GM23338 (cell line): ENCODE measurements at regions not wholly inside any gene's neighbourhood (a gene's known extent, or its start where the extent isn't known, plus 50 kb on each side); places are given as distances from the start of the nearest gene placed in this dataset.

Source experiments
- ATAC-seq: fragments of 200-7000 bp; cut with Tn5 transposase; 3 replicates; pipeline ENCODE4 v1.9.1; 2020
- DNase-seq: peaks from one replicate; pipeline ENCODE4 v3.0.0-alpha.2; 2015; ENCODE audit warnings: low spot score
- H2AFZ ChIP-seq: fragments of 200-600 bp; sonication (generic); 2 replicates; pipeline ENCODE4 v1.8.0; 2016; ENCODE audit warnings: antibody characterized with exemption, mild to moderate bottlenecking, moderate library complexity
- H3F3A ChIP-seq: fragments of 200-600 bp; sonication (generic); replicated peaks from 2 replicates; pipeline ENCODE4 v1.8.0; 2017; ENCODE audit warnings: antibody characterized with exemption, mixed run types, low read depth
- H3K27ac ChIP-seq: fragments of 200-600 bp; sonication (generic); 2 replicates; pipeline ENCODE4 v1.6.1; 2016; ENCODE audit warnings: low read depth
- H3K27me3 ChIP-seq: fragments of 200-600 bp; sonication (generic); 2 replicates; pipeline ENCODE4 v1.8.0; 2016; ENCODE audit warnings: mild to moderate bottlenecking, mixed run types, moderate library complexity; ENCODE audit not compliant: insufficient read depth
- H3K36me3 ChIP-seq: fragments of 200-600 bp; sonication (generic); 2 replicates; pipeline ENCODE4 v1.8.0; 2016; ENCODE audit warnings: mild to moderate bottlenecking; ENCODE audit not compliant: insufficient read depth
- H3K4me1 ChIP-seq: fragments of 200-600 bp; sonication (generic); 2 replicates; pipeline ENCODE4 v1.8.0; 2016; ENCODE audit warnings: mild to moderate bottlenecking, moderate library complexity; ENCODE audit not compliant: insufficient read depth
- H3K4me2 ChIP-seq: fragments of 200-600 bp; sonication (generic); 2 replicates; pipeline ENCODE4 v1.7.1; 2017; ENCODE audit warnings: mixed run types
- H3K4me3 ChIP-seq: fragments of 200-600 bp; sonication (generic); 2 replicates; pipeline ENCODE4 v1.6.1; 2016; ENCODE audit warnings: mixed run types
- H3K79me2 ChIP-seq: fragments of 200-600 bp; sonication (generic); replicated peaks from 2 replicates; pipeline ENCODE4 v1.8.0; 2017; ENCODE audit warnings: mild to moderate bottlenecking; ENCODE audit not compliant: insufficient read depth
- H3K9me2 ChIP-seq: fragments of 200-600 bp; sonication (generic); 2 replicates; pipeline ENCODE4 v1.8.0; 2017; ENCODE audit not compliant: insufficient read depth
- H4K20me1 ChIP-seq: fragments of 200-600 bp; sonication (generic); replicated peaks from 2 replicates; pipeline ENCODE4 v1.8.0; 2017; ENCODE audit warnings: mild to moderate bottlenecking; ENCODE audit not compliant: insufficient read depth
- H3K27ac Mint-ChIP-seq: 2 replicates; pipeline ENCODE4 v1.8.0; 2020; ENCODE audit warnings: inconsistent platforms, mild to moderate bottlenecking, moderate library complexity, mixed read lengths
- H3K27me3 Mint-ChIP-seq: 3 replicates; pipeline ENCODE4 v1.8.0; 2022; ENCODE audit warnings: low read depth, mild to moderate bottlenecking, moderate library complexity, mixed read lengths, inconsistent platforms; ENCODE audit not compliant: insufficient read depth, poor library complexity
- H3K36me3 Mint-ChIP-seq: 3 replicates; pipeline ENCODE4 v1.8.0; 2021; ENCODE audit warnings: low read depth, mild to moderate bottlenecking, inconsistent platforms, moderate library complexity, mixed read lengths
- H3K4me1 Mint-ChIP-seq: 3 replicates; pipeline ENCODE4 v1.8.0; 2020; ENCODE audit warnings: mild to moderate bottlenecking, inconsistent platforms, mixed read lengths
- H3K4me3 Mint-ChIP-seq: 3 replicates; pipeline ENCODE4 v1.8.0; 2021; ENCODE audit warnings: moderate library complexity, mild to moderate bottlenecking, inconsistent platforms, mixed read lengths
- H3K9me3 Mint-ChIP-seq: 3 replicates; pipeline ENCODE4 v1.8.0; 2020; ENCODE audit warnings: moderate library complexity, mild to moderate bottlenecking, inconsistent platforms, mixed read lengths
- CREB1 ChIP-seq: fragments of 250-450 bp; sonication (Bioruptor Pico); IDR thresholded peaks from 2 replicates; pipeline ENCODE4 v1.5.0; 2020; ENCODE audit warnings: low read depth, mild to moderate bottlenecking, moderate library complexity
- EZH2phosphoT487 ChIP-seq: fragments of 200-600 bp; sonication (generic); IDR thresholded peaks from one replicate; pipeline ENCODE4 v1.8.1; 2018; ENCODE audit warnings: antibody characterized with exemption; ENCODE audit not compliant: unreplicated experiment
- JUNB ChIP-seq: IDR thresholded peaks from one replicate; pipeline ENCODE4 v1.6.1; 2016; ENCODE audit warnings: antibody characterized with exemption; ENCODE audit not compliant: unreplicated experiment
- NANOG ChIP-seq: IDR thresholded peaks from 2 replicates; pipeline ENCODE4 v1.6.1; 2016; ENCODE audit warnings: antibody characterized with exemption, borderline replicate concordance
- STAT1 ChIP-seq: IDR thresholded peaks from one replicate; pipeline ENCODE4 v1.6.1; 2016; ENCODE audit warnings: antibody characterized with exemption; ENCODE audit not compliant: unreplicated experiment
- ZNF114 ChIP-seq: fragments of 250-450 bp; sonication (Bioruptor Pico); IDR thresholded peaks from 2 replicates; pipeline ENCODE4 v1.5.0; 2020; ENCODE audit warnings: mild to moderate bottlenecking, moderate library complexity
- TF ChIP-seq, protein P1 (sequence below), 2 experiments: fragments of 200-600 bp in 1 of 2; sonication (generic) in 1 of 2; conservative IDR thresholded peaks; 2 replicates each; pipeline versions ENCODE4 v1.5.1 to v1.6.1; 2016 to 2017; ENCODE audit warnings: antibody characterized with exemption in 2 of 2, low read depth in 2 of 2, mild to moderate bottlenecking in 2 of 2, moderate library complexity in 1 of 2

DNA sequence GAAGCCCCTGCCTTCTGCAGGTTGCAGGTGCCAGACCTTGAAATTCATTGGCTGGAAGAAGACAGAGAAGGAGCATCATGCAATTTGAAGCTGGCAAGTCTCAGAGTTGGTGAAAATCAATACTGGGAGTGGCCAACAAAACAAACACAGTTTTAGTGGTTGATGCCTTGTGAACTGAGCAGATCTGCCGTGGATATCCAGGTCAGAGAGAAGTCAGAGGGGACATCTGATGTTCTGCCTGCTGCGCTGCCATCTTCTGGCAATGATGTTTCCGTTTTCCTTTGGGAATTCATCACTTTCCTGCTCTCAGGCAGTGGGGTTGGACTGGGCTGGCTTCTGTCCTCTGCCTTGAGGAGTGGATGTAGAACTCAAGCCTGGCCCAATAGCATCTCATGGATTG lies 132.0 kb downstream of the RPS24 start:
- Histone ChIP-seq H3F3A (no peaks in the 10 kb centered on the region), H3K27ac (no peak overlapping the region), H3K4me1 (no peaks in the 10 kb centered on the region), H3K36me3 (no peaks in the 10 kb centered on the region), H3K27me3 (no peaks in the 10 kb centered on the region), H2AFZ (no peak overlapping the region), H3K9me2 (peaks cover 20% of the 10 kb centered on the region; the same call in 1 of the 2 replicates), H3K4me3 (no peak overlapping the region), H3K79me2 (no peaks in the 10 kb centered on the region), H4K20me1 (no peaks in the 10 kb centered on the region), H3K4me2 (no peak overlapping the region)
- TF ChIP-seq NANOG = no peak
- TF ChIP-seq, protein P1, sequence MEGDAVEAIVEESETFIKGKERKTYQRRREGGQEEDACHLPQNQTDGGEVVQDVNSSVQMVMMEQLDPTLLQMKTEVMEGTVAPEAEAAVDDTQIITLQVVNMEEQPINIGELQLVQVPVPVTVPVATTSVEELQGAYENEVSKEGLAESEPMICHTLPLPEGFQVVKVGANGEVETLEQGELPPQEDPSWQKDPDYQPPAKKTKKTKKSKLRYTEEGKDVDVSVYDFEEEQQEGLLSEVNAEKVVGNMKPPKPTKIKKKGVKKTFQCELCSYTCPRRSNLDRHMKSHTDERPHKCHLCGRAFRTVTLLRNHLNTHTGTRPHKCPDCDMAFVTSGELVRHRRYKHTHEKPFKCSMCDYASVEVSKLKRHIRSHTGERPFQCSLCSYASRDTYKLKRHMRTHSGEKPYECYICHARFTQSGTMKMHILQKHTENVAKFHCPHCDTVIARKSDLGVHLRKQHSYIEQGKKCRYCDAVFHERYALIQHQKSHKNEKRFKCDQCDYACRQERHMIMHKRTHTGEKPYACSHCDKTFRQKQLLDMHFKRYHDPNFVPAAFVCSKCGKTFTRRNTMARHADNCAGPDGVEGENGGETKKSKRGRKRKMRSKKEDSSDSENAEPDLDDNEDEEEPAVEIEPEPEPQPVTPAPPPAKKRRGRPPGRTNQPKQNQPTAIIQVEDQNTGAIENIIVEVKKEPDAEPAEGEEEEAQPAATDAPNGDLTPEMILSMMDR (conservative IDR thresholded peaks at IDR 0.05; ENCODE audit: low read depth in 2 of 2) = peak; percentile 47 to 84
- Mint-ChIP-seq H3K4me1 (no peaks in the 10 kb centered on the region), H3K9me3 (peaks cover 4% of the 10 kb centered on the region; the same call in 2 of the 3 replicates), H3K4me3 (no peak overlapping the region), H3K36me3 (peaks cover 3% of the 10 kb centered on the region; the same call in 1 of the 3 replicates), H3K27me3 (peaks cover 7% of the 10 kb centered on the region), H3K27ac (no peak overlapping the region)
- peak; percentile 57 for DNase-seq
- peak; percentile 85 for ATAC-seq

DNA sequence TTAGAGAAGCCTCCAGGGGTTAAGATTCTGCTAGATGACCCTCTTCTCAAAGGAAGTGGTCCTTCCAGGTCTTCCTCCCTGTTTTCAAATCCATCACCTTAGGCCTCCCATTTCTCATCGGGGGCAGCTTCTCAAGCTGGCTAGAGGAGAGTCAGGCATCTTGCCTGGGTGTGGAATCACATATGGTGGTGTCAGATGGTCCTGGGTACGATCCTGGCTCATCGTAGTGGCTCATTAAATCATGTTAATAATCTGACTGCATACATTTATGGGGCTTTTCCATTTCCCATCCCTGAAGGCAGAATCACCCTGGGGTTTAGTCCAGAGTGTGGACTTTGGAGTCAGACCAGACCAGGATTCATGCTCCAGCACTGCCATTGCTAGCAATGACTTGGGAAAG lies 132.6 kb downstream of the RPS24 start:
- no peak for DNase-seq
- Histone ChIP-seq H3F3A (no peaks in the 10 kb centered on the region), H3K4me3 (no peak overlapping the region), H3K4me2 (no peak overlapping the region), H2AFZ (no peak overlapping the region), H4K20me1 (no peaks in the 10 kb centered on the region), H3K79me2 (no peaks in the 10 kb centered on the region), H3K27ac (no peak overlapping the region), H3K4me1 (peaks cover 6% of the 10 kb centered on the region), H3K36me3 (no peaks in the 10 kb centered on the region), H3K9me2 (peaks cover 22% of the 10 kb centered on the region; the same call in 1 of the 2 replicates), H3K27me3 (no peaks in the 10 kb centered on the region)
- Mint-ChIP-seq H3K4me3 (no peak overlapping the region), H3K27me3 (peaks cover 7% of the 10 kb centered on the region), H3K27ac (no peak overlapping the region), H3K36me3 (peaks cover 3% of the 10 kb centered on the region; the same call in 1 of the 3 replicates), H3K4me1 (peaks cover 5% of the 10 kb centered on the region; the same call in 2 of the 3 replicates), H3K9me3 (peaks cover 8% of the 10 kb centered on the region)
- TF ChIP-seq ZNF114 (CRISPR knock-in tag) (no peak), STAT1 (no peak), JUNB (no peak), CREB1 (CRISPR knock-in tag) (no peak), EZH2phosphoT487 (no peak)
- TF ChIP-seq, protein P1 (conservative IDR thresholded peaks at IDR 0.05; ENCODE audit: low read depth in 2 of 2) = no peak
- ATAC-seq = no peak
